WTC11 (cell line): ENCODE measurements at regions not wholly inside any gene's neighbourhood (a gene's known extent, or its start where the extent isn't known, plus 50 kb on each side); places are given as distances from the start of the nearest gene placed in this dataset.

Source experiments
- ATAC-seq: fragments of 200-7000 bp; cut with Tn5 transposase; 2 replicates; pipeline ENCODE4 v1.10.0; 2021; ENCODE audit warnings: mild to moderate bottlenecking, moderate library complexity
- CTCF ChIA-PET: fragments of 300-600 bp; sonication (Branson Sonifier 250); formaldehyde crosslinking; loops from one replicate; lab custom pipeline; 2021; ENCODE audit warnings: antibody characterized with exemption; lab: Charles Lee
- POLR2A ChIA-PET: fragments of 350-600 bp; sonication (Branson Sonifier 250); formaldehyde crosslinking; loops from one replicate; lab custom pipeline; 2021; ENCODE audit warnings: antibody characterized with exemption; lab: Charles Lee
- DNase-seq: peaks from one replicate; pipeline ENCODE4 v3.0.0; 2021; ENCODE audit warnings: low spot score
- H3K27ac Mint-ChIP-seq: 2 replicates; pipeline ENCODE4 v1.8.0; 2021; ENCODE audit warnings: mixed read lengths
- H3K27me3 Mint-ChIP-seq: 2 replicates; pipeline ENCODE4 v1.8.0; 2021; ENCODE audit warnings: low read depth, mild to moderate bottlenecking, moderate library complexity, mixed read lengths
- H3K36me3 Mint-ChIP-seq: 2 replicates; pipeline ENCODE4 v1.8.0; 2021; ENCODE audit warnings: mixed read lengths
- H3K4me1 Mint-ChIP-seq: 2 replicates; pipeline ENCODE4 v1.8.0; 2022; ENCODE audit warnings: mixed read lengths
- H3K4me3 Mint-ChIP-seq: 2 replicates; pipeline ENCODE4 v1.8.0; 2021; ENCODE audit warnings: mild to moderate bottlenecking, moderate library complexity, mixed read lengths
- H3K9me3 Mint-ChIP-seq: 2 replicates; pipeline ENCODE4 v1.8.0; 2021; ENCODE audit warnings: mixed read lengths
- CBFB ChIP-seq: sonication (generic); formaldehyde crosslinking; IDR thresholded peaks from 2 replicates; pipeline ENCODE4 v1.8.1; 2022; ENCODE audit warnings: mild to moderate bottlenecking, low read depth, missing genetic modification reagents
- GTF2I ChIP-seq: fragments of 250-450 bp; sonication (Bioruptor Pico); conservative IDR thresholded peaks from 2 replicates; pipeline ENCODE4 v1.4.0; 2021; ENCODE audit warnings: mild to moderate bottlenecking
- KAT7 ChIP-seq: sonication (generic); formaldehyde crosslinking; IDR thresholded peaks from 2 replicates; pipeline ENCODE4 v1.8.1; 2023; ENCODE audit warnings: missing genetic modification reagents, mild to moderate bottlenecking, borderline replicate concordance
- SMAD3 ChIP-seq: sonication (generic); formaldehyde crosslinking; IDR thresholded peaks from 2 replicates; pipeline ENCODE4 v1.8.0; 2022; ENCODE audit warnings: missing genetic modification reagents, mild to moderate bottlenecking, borderline replicate concordance
- SMAD4 ChIP-seq: sonication (generic); formaldehyde crosslinking; IDR thresholded peaks from 2 replicates; pipeline ENCODE4 v1.8.0; 2022; ENCODE audit warnings: mild to moderate bottlenecking, missing genetic modification reagents
- ZMAT4 ChIP-seq: fragments of 250-450 bp; sonication (Bioruptor Pico); IDR thresholded peaks from 2 replicates; pipeline ENCODE4 v1.9.0; 2021; ENCODE audit warnings: mild to moderate bottlenecking
- ZNF138 ChIP-seq: sonication (generic); formaldehyde crosslinking; conservative IDR thresholded peaks from 2 replicates; pipeline ENCODE4 v1.8.1; 2022; ENCODE audit warnings: mild to moderate bottlenecking, moderate library complexity, missing genetic modification reagents
- ZNF416 ChIP-seq: fragments of 250-450 bp; sonication (Bioruptor Pico); IDR thresholded peaks from 2 replicates; pipeline ENCODE4 v1.9.0; 2021; ENCODE audit warnings: mild to moderate bottlenecking, inconsistent platforms
- TF ChIP-seq, protein P1 (sequence below): sonication (generic); formaldehyde crosslinking; IDR thresholded peaks from 2 replicates; pipeline ENCODE4 v1.8.1; 2023; ENCODE audit warnings: mild to moderate bottlenecking, missing genetic modification reagents, borderline replicate concordance
- TF ChIP-seq, protein P2 (sequence below): sonication (generic); formaldehyde crosslinking; IDR thresholded peaks from 2 replicates; pipeline ENCODE4 v1.8.1; 2023; ENCODE audit warnings: mild to moderate bottlenecking, moderate library complexity, missing genetic modification reagents
- TF ChIP-seq, protein P3 (sequence below): fragments of 250-450 bp; sonication (Bioruptor Pico); conservative IDR thresholded peaks from 2 replicates; pipeline ENCODE4 v1.9.0; 2021; ENCODE audit warnings: mild to moderate bottlenecking
- TF ChIP-seq, protein P4 (sequence below): fragments of 250-450 bp; sonication (Bioruptor Pico); IDR thresholded peaks from 2 replicates; pipeline ENCODE4 v1.9.0; 2021; ENCODE audit warnings: moderate library complexity, mild to moderate bottlenecking, inconsistent platforms, borderline replicate concordance
- TF ChIP-seq, protein P5 (sequence below): sonication (generic); formaldehyde crosslinking; IDR thresholded peaks from 2 replicates; pipeline ENCODE4 v1.8.1; 2022; ENCODE audit warnings: low read depth, missing genetic modification reagents, borderline replicate concordance
- TF ChIP-seq, protein P6 (sequence below): sonication (generic); formaldehyde crosslinking; IDR thresholded peaks from 2 replicates; pipeline ENCODE4 v1.8.1; 2023; ENCODE audit warnings: mild to moderate bottlenecking, missing genetic modification reagents
- TF ChIP-seq, protein P7 (sequence below): sonication (generic); formaldehyde crosslinking; IDR thresholded peaks from 2 replicates; pipeline ENCODE4 v1.8.0; 2022; ENCODE audit warnings: missing genetic modification reagents

DNA sequence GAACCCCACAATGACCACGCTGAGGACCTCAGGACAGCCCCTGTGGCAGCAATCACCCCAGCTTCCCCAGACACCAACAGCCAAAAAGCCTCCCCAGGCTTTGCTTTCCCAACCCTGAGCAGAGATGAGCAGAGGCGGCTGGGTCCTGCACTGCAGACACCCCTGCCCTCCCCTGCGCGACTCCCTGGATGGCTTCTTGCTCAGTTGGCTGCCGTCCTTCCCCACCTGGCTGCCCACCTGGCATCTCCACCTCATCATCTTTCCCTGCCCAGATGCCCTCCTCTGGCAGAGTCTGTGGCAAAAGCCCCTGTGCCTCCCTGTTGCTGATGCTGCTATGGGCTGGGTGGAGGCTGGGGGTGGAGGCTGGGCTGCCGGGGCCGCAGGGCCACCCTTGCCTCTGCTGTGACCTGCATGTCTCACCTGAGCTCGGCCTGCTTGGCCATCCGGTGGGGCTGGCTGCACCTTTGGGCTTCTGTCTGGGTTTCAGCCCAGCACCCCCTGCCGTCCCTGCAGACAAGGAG is 567.7 kb downstream of the TCERG1L start (continued):
- TF ChIP-seq, protein P1, sequence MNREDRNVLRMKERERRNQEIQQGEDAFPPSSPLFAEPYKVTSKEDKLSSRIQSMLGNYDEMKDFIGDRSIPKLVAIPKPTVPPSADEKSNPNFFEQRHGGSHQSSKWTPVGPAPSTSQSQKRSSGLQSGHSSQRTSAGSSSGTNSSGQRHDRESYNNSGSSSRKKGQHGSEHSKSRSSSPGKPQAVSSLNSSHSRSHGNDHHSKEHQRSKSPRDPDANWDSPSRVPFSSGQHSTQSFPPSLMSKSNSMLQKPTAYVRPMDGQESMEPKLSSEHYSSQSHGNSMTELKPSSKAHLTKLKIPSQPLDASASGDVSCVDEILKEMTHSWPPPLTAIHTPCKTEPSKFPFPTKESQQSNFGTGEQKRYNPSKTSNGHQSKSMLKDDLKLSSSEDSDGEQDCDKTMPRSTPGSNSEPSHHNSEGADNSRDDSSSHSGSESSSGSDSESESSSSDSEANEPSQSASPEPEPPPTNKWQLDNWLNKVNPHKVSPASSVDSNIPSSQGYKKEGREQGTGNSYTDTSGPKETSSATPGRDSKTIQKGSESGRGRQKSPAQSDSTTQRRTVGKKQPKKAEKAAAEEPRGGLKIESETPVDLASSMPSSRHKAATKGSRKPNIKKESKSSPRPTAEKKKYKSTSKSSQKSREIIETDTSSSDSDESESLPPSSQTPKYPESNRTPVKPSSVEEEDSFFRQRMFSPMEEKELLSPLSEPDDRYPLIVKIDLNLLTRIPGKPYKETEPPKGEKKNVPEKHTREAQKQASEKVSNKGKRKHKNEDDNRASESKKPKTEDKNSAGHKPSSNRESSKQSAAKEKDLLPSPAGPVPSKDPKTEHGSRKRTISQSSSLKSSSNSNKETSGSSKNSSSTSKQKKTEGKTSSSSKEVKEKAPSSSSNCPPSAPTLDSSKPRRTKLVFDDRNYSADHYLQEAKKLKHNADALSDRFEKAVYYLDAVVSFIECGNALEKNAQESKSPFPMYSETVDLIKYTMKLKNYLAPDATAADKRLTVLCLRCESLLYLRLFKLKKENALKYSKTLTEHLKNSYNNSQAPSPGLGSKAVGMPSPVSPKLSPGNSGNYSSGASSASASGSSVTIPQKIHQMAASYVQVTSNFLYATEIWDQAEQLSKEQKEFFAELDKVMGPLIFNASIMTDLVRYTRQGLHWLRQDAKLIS (CRISPR knock-in tag): no peak

DNA sequence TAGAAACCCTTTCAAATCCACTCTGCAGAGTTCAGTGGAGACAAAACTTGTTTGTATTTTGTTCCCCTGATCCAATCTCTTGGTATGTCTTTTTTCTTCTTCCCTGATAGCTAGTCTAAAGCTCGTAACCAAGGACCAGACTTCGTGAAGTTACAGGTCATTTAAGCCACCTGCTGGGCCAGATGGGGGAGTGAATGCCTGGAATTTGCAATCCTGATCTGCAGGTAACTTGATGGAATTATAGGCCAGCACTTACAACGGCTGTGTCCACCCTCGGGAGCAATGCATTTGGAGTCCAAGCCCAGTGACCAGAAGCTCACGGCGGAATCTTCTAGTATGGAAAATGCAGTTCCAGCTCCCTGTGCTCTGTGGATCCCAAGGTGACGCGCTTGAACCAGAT is 566.9 kb downstream of the TCERG1L start:
- peaks cover 4% of the 10 kb centered on the region for H3K27me3 Mint-ChIP-seq
- ATAC-seq (no peak), DNase-seq (no peak)
- TF ChIP-seq SMAD4 (CRISPR knock-in tag) (no peak), ZNF138 (CRISPR knock-in tag) (no peak), GTF2I (no peak), KAT7 (CRISPR knock-in tag) (no peak), ZMAT4 (CRISPR knock-in tag) (no peak), ZNF416 (no peak), CBFB (CRISPR knock-in tag) (no peak), SMAD3 (CRISPR knock-in tag) (no peak)
- TF ChIP-seq, protein P2, sequence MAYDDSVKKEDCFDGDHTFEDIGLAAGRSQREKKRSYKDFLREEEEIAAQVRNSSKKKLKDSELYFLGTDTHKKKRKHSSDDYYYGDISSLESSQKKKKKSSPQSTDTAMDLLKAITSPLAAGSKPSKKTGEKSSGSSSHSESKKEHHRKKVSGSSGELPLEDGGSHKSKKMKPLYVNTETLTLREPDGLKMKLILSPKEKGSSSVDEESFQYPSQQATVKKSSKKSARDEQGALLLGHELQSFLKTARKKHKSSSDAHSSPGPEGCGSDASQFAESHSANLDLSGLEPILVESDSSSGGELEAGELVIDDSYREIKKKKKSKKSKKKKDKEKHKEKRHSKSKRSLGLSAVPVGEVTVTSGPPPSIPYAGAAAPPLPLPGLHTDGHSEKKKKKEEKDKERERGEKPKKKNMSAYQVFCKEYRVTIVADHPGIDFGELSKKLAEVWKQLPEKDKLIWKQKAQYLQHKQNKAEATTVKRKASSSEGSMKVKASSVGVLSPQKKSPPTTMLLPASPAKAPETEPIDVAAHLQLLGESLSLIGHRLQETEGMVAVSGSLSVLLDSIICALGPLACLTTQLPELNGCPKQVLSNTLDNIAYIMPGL (CRISPR knock-in tag): no peak
- TF ChIP-seq, protein P3, sequence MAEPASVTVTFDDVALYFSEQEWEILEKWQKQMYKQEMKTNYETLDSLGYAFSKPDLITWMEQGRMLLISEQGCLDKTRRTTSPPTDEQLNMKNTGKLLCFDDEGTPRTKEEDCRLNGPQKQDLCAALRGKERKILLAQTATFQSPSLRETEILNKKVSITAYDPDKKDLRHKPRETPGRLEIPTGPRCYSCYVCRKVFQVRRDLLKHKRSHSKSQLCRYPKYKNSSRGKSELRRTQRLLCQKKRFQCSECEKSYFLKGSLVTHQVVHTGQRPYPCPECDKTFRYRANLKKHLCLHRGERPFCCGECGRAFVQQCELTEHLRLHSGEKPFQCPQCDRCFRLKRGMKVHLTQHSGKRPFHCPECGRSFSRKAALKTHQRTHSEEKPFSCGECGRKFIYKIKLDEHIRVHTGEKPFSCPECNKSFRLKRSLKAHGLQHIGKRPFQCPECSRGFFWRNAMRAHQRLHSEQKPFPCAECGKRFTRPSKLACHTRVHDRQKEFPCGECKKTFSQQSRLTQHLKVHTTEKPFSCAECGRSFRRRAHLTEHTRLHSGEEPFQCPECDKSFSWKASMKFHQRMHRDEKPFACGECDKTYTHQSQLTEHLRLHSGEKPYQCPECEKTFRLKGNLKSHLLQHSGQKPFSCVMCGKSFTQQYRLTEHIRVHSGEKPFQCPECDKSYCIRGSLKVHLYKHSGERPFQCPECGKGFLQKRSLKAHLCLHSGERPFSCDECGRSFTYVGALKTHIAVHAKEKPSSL (CRISPR knock-in tag): no peak
- TF ChIP-seq, protein P4, sequence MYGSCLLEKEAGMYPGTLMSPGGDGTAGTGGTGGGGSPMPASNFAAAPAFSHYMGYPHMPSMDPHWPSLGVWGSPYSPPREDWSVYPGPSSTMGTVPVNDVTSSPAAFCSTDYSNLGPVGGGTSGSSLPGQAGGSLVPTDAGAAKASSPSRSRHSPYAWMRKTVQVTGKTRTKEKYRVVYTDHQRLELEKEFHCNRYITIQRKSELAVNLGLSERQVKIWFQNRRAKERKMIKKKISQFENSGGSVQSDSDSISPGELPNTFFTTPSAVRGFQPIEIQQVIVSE (CRISPR knock-in tag): no peak
- TF ChIP-seq, protein P5, sequence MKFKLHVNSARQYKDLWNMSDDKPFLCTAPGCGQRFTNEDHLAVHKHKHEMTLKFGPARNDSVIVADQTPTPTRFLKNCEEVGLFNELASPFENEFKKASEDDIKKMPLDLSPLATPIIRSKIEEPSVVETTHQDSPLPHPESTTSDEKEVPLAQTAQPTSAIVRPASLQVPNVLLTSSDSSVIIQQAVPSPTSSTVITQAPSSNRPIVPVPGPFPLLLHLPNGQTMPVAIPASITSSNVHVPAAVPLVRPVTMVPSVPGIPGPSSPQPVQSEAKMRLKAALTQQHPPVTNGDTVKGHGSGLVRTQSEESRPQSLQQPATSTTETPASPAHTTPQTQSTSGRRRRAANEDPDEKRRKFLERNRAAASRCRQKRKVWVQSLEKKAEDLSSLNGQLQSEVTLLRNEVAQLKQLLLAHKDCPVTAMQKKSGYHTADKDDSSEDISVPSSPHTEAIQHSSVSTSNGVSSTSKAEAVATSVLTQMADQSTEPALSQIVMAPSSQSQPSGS: no peak
- TF ChIP-seq, protein P6, sequence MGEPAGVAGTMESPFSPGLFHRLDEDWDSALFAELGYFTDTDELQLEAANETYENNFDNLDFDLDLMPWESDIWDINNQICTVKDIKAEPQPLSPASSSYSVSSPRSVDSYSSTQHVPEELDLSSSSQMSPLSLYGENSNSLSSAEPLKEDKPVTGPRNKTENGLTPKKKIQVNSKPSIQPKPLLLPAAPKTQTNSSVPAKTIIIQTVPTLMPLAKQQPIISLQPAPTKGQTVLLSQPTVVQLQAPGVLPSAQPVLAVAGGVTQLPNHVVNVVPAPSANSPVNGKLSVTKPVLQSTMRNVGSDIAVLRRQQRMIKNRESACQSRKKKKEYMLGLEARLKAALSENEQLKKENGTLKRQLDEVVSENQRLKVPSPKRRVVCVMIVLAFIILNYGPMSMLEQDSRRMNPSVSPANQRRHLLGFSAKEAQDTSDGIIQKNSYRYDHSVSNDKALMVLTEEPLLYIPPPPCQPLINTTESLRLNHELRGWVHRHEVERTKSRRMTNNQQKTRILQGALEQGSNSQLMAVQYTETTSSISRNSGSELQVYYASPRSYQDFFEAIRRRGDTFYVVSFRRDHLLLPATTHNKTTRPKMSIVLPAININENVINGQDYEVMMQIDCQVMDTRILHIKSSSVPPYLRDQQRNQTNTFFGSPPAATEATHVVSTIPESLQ (CRISPR knock-in tag): no peak
- TF ChIP-seq, protein P7, sequence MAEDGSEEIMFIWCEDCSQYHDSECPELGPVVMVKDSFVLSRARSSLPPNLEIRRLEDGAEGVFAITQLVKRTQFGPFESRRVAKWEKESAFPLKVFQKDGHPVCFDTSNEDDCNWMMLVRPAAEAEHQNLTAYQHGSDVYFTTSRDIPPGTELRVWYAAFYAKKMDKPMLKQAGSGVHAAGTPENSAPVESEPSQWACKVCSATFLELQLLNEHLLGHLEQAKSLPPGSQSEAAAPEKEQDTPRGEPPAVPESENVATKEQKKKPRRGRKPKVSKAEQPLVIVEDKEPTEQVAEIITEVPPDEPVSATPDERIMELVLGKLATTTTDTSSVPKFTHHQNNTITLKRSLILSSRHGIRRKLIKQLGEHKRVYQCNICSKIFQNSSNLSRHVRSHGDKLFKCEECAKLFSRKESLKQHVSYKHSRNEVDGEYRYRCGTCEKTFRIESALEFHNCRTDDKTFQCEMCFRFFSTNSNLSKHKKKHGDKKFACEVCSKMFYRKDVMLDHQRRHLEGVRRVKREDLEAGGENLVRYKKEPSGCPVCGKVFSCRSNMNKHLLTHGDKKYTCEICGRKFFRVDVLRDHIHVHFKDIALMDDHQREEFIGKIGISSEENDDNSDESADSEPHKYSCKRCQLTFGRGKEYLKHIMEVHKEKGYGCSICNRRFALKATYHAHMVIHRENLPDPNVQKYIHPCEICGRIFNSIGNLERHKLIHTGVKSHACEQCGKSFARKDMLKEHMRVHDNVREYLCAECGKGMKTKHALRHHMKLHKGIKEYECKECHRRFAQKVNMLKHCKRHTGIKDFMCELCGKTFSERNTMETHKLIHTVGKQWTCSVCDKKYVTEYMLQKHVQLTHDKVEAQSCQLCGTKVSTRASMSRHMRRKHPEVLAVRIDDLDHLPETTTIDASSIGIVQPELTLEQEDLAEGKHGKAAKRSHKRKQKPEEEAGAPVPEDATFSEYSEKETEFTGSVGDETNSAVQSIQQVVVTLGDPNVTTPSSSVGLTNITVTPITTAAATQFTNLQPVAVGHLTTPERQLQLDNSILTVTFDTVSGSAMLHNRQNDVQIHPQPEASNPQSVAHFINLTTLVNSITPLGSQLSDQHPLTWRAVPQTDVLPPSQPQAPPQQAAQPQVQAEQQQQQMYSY (CRISPR knock-in tag): no peak
- peaks cover 49% of the 10 kb centered on the region for H3K9me3 Mint-ChIP-seq
- POLR2A ChIA-PET: no interaction called here
- no peak overlapping the region for H3K4me3 Mint-ChIP-seq
- H3K4me1 Mint-ChIP-seq: peaks cover 12% of the 10 kb centered on the region
- CTCF ChIA-PET: no interaction called here
- H3K36me3 Mint-ChIP-seq: peaks cover 50% of the 10 kb centered on the region
- no peak overlapping the region for H3K27ac Mint-ChIP-seq
